ENCODE measurements at regions not wholly inside any gene's neighbourhood (a gene's known extent, or its start where the extent isn't known, plus 50 kb on each side); places are given as distances from the start of the nearest gene placed in this dataset.

GRCh38 chr2:175468431-175469098, 287.1 kb upstream of the ATP5MC3 start:
- H2BK12ac ChIP-seq (ENCODE audit: low read depth, low read length): no peak overlapping the region
- peaks cover 0 to 2% (median 0%) of the 10 kb centered on the region in 4 experiments; a peak in 1 of 7 replicates for H3K27me3 ChIP-seq (replicated peaks in 1 of 4; ENCODE audit: control insufficient read depth in 3 of 4, extremely low read depth in 1 of 4, insufficient read depth in 3 of 4, low read length in 3 of 4)
- H3K36me3 ChIP-seq (ENCODE audit: control insufficient read depth in 2 of 4, insufficient read depth in 4 of 4, low read length in 3 of 4): no peaks in the 10 kb centered on the region
- FAIRE-seq: no peak
- no peak overlapping the region for H3K27ac ChIP-seq (ENCODE audit: low read depth, low read length)
- H3K4me3 ChIP-seq (ENCODE audit: extremely low read depth in 1 of 4, insufficient read depth in 2 of 4, low read depth in 3 of 4, low read length in 4 of 4): no peak overlapping the region
- no peak overlapping the region for H2BK20ac ChIP-seq (ENCODE audit: low read length)
- no peak overlapping the region for H3K14ac ChIP-seq (ENCODE audit: insufficient read length)
- DNase-seq (ENCODE audit: low read depth in 1 of 2, low spot score in 2 of 2): no peak
- no peaks in the 10 kb centered on the region for H3K79me1 ChIP-seq (ENCODE audit: low read depth, low read length)
- no peak overlapping the region for H4K5ac ChIP-seq (ENCODE audit: insufficient read length, low read depth, low read length)
- no peak overlapping the region for H2BK120ac ChIP-seq (replicated peaks; ENCODE audit: low read depth, low read length)
- H3K23me2 ChIP-seq (ENCODE audit: low read depth, low read length): no peaks in the 10 kb centered on the region
- no peak overlapping the region for H2BK15ac ChIP-seq (ENCODE audit: low read length)
- 0 out of 2 replicates have a peak overlapping the region, but pooled peaks have one; percentile 25 for H2AFZ ChIP-seq (ENCODE audit: low read length)
- no peak overlapping the region for H3K56ac ChIP-seq (replicated peaks; ENCODE audit: insufficient read length, low read depth, low read length)
- H3K79me2 ChIP-seq (ENCODE audit: control insufficient read depth in 1 of 2, insufficient read depth in 2 of 2, low read length in 2 of 2): no peaks in the 10 kb centered on the region
- ChIA-PET CTCF (ENCODE audit: partially characterized antibody) (interaction anchor here (1.0 to 1.3 kb wide), 4 partner anchors 19 to 154 kb away, joined by 3 read pairs; no protein-coding TSS in a partner anchor), POLR2A (ENCODE audit: partially characterized antibody) (no interaction called here)
- no peak overlapping the region for H4K91ac ChIP-seq (replicated peaks; ENCODE audit: insufficient read length, low read length)
- H3K18ac ChIP-seq (ENCODE audit: extremely low read depth, low read length): no peak overlapping the region
- H3K23ac ChIP-seq (ENCODE audit: insufficient read length): no peak overlapping the region
- no peak overlapping the region for H4K8ac ChIP-seq (ENCODE audit: extremely low read depth, insufficient read depth, low read length)
- H3K4me2 ChIP-seq (ENCODE audit: insufficient read depth in 1 of 2, low read depth in 2 of 2, low read length in 2 of 2): no peak overlapping the region
- no peak overlapping the region for H2AK5ac ChIP-seq (ENCODE audit: low read depth, low read length)
- 82% methylated on average over 7 of the region's 7 CpGs; no CpG with 5 or more reads in 1 of the 2 experiments for WGBS, 2 experiments (ENCODE audit: extremely low coverage in 1 of 2, insufficient coverage in 1 of 2, insufficient read length in 1 of 2, insufficient replicate concordance in 2 of 2, low coverage in 1 of 2, low lambda C conversion rate in 2 of 2, missing lambda C conversion rate in 1 of 2)
- H2BK5ac ChIP-seq (ENCODE audit: low read depth, low read length): no peak overlapping the region
- H3K4me1 ChIP-seq (replicated peaks in 1 of 4; ENCODE audit: control insufficient read depth in 3 of 4, insufficient read depth in 4 of 4, low read length in 3 of 4): peaks cover 0 to 1% (median 0%) of the 10 kb centered on the region in 4 experiments; a peak in 2 of 7 replicates
- H4K20me1 ChIP-seq (replicated peaks in 1 of 2; ENCODE audit: control insufficient read depth in 1 of 2, insufficient read depth in 2 of 2, low read length in 2 of 2): no peaks in the 10 kb centered on the region
- no peak overlapping the region for H3K4ac ChIP-seq (replicated peaks; ENCODE audit: insufficient read length, low read depth, low read length)
- H3K9me3 ChIP-seq (ENCODE audit: insufficient read depth in 2 of 2, low read depth in 1 of 2, low read length in 1 of 2): no peaks in the 10 kb centered on the region
- H3K9ac ChIP-seq (replicated peaks in 1 of 4; ENCODE audit: extremely low read depth in 1 of 4, low read depth in 3 of 4, low read length in 3 of 4): no peak overlapping the region
- TF ChIP-seq FOSL1 (IDR thresholded peaks at IDR 0.05; ENCODE audit: insufficient read depth, low read depth, low read length): no peak
- no peak for TF ChIP-seq YY1 (IDR thresholded peaks at IDR 0.05; ENCODE audit: low read depth, low read length)
- TF ChIP-seq, protein P1, sequence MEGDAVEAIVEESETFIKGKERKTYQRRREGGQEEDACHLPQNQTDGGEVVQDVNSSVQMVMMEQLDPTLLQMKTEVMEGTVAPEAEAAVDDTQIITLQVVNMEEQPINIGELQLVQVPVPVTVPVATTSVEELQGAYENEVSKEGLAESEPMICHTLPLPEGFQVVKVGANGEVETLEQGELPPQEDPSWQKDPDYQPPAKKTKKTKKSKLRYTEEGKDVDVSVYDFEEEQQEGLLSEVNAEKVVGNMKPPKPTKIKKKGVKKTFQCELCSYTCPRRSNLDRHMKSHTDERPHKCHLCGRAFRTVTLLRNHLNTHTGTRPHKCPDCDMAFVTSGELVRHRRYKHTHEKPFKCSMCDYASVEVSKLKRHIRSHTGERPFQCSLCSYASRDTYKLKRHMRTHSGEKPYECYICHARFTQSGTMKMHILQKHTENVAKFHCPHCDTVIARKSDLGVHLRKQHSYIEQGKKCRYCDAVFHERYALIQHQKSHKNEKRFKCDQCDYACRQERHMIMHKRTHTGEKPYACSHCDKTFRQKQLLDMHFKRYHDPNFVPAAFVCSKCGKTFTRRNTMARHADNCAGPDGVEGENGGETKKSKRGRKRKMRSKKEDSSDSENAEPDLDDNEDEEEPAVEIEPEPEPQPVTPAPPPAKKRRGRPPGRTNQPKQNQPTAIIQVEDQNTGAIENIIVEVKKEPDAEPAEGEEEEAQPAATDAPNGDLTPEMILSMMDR (IDR thresholded peaks at IDR 0.05; ENCODE audit: control extremely low read depth in 1 of 3, insufficient read depth in 1 of 3, low read depth in 1 of 3, low read length in 3 of 3): no peak
- TF ChIP-seq BACH1 (IDR thresholded peaks at IDR 0.05; ENCODE audit: low read length): no peak
- no peak for TF ChIP-seq SIX5 (IDR thresholded peaks at IDR 0.05; ENCODE audit: low read depth, low read length)
- no peak for TF ChIP-seq POLR2A (IDR thresholded peaks at IDR 0.05; ENCODE audit: control extremely low read depth in 1 of 2, low read depth in 2 of 2, low read length in 2 of 2)
- TF ChIP-seq CEBPB (IDR thresholded peaks at IDR 0.05; ENCODE audit: low read depth, low read length): no peak
- no peak for TF ChIP-seq NRF1 (IDR thresholded peaks at IDR 0.05; ENCODE audit: low read depth, low read length)
- no peak for TF ChIP-seq POLR2AphosphoS5 (IDR thresholded peaks at IDR 0.05; ENCODE audit: low read depth, low read length)
- no peak for TF ChIP-seq SRF (IDR thresholded peaks at IDR 0.05; ENCODE audit: low read depth, low read length)
- no peak for TF ChIP-seq BCL11A (IDR thresholded peaks at IDR 0.05; ENCODE audit: low read depth in 2 of 2, low read length in 2 of 2)
- no peak for TF ChIP-seq SP1 (IDR thresholded peaks at IDR 0.05; ENCODE audit: low read depth, low read length)
- TF ChIP-seq KDM1A (IDR thresholded peaks at IDR 0.05; ENCODE audit: borderline replicate concordance, low read length): no peak

Measured in H1 (cell line).